HG03378 (cell line): ENCODE measurements at regions not wholly inside any gene's neighbourhood (a gene's known extent, or its start where the extent isn't known, plus 50 kb on each side); places are given as distances from the start of the nearest gene placed in this dataset.
"Not testable (repeated sequence)": the region's sequence is repeated elsewhere in the genome, so short reads cannot be mapped to it uniquely, and the experiment has no call there.

ENCODE experiments used
- ATAC-seq: cut with Tn5 transposase; IDR thresholded peaks from one replicate; pipeline ENCODE4 v1.9.1; 2021; ENCODE audit warnings: mild to moderate bottlenecking, moderate library complexity; ENCODE audit not compliant: unreplicated experiment

GRCh38 chr12:124159655-124160054 lies 135.2 kb upstream of the RFLNA start:
- no peak for ATAC-seq

- no peak for ATAC-seq
Measured at GRCh38 chr12:124160097-124160756, 134.7 kb upstream of the RFLNA start.

- not testable (repeated sequence) for ATAC-seq
Measured at GRCh38 chr12:124161402-124161801, 133.5 kb upstream of the RFLNA start.

DNA sequence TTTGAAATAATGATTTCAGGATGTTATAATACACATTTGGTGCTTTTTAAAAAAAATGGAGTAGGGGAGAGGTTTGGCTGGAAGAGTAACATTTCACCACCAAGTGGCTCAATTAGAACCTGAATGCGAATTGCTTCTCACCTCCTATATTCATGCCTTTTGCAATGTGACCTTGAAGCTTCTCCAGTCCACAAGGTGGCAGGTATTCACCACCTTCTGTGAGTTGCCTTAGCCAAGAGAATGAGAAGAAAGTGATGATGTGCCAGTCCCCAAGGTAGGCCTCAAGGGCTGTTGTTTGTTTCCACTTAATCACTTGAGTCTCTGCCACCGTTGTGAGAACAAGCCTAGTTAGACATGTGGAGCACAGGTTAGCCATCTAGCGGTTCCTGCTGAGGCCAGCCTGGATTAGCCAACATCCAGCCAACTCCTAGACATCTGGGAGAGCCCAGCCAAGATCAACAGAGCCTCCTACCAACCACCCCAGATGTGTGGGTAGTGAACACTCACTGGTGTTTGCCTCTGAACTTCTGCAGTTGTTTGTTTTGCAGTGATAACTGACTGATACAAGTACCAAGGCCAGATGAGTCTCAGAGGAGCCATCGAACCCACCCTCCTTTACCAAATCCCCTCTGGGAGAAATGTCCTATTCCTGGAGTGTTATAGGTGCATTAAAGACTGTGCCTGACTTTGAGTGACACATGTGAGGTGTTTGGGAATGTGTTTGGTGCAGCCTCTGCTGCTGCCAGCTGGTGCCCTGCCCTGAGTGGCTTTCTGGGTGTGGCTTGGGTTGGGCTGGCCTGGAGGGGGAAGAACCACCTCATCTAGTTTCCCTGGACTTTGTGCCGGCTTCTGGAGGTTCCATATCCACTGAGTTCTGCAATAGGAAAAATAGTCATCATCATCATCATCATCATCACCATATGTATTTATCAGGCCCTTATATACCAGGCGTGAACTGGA lies 132.5 kb upstream of the RFLNA start:
- ATAC-seq, result no peak

GRCh38 chr12:124165695-124166094 lies 129.2 kb upstream of the RFLNA start:
- ATAC-seq, result no peak

DNA sequence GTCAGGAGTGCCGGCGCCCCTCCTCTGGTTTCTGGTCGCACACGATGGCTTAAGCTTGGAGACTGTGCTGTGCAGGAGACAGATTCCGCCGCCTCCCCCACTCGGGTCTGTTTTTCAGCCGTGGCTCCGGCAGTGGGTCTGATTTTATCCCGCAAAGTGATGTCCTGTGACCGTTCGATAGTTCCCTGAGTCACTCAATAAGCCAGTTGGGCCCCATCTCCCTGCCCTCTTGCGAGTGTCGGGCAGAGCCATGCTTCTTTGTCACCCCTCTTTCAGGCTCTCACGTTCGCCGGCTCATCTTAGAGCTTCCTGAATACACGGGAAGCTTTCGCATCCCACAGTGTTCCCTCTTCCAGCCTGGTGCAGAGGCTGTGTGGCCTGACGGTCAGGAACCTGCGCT lies 127.8 kb upstream of the RFLNA start:
- no peak for ATAC-seq

DNA sequence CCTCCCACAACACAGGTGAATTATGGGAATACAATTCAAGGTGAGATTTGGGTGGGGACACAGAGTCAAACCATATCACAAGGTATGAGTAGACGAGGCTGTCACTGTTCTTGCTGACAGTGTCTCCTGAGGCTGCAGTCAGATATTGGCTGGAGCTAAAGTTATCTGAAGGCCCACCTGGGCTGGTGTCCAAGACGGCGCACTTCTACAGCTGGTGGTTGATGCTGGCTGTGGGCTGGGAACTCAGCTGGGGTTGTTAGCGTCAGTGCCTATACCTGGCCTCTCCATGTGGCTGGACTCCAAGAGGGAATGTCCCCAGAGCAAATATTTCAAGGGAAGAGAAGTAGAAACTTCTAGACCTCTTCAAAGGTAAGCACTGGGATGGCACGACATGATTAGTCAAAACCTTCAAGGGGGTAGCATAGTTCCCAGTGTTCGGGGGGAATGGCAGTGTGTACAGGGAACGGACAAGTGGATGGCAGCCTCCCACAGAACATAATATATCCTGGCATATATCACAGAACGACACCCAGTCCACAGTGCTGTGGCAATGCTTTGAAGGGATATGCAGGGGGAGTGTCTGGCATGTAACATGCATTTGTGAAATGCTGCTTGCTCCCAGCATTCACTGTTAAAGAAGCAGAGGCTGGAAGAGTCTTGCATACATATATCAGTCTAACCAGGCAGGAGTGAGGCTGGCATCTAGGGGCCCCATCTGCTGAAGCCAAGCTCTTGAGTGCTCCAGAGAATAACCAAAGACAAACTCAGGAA lies 126.7 kb upstream of the RFLNA start:
- no peak for ATAC-seq

DNA sequence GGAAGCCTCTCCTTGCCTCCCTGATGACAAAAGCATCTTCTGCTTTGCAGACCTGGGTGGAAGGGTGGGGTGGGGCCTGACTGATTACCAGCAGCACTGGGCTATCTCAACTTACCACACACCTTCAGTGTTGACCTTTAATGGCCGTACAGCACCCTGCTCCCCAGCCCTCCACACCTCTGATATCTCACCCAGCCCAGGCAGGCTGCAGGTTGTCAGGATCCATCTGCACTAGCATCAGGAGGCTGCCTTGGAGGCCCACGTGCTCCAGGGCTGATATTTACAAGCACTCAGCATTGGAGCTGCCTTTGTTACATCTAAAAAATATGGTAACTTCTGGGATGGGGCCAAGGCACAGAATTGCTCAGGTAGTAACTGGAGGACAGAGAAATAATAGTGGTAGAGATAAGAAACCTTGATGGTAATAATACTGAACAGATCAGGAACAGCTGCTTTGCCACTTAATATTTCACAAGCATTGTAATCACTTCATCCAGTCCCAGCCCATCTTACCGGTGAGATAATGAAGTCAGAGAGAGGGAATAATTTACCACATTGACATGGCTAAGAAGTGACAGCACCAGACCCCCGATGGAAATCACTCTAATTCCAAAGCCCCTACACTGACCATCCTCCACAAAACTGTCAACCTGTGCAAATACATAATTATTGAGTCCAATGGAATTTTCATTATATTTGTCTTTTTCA lies 125.2 kb upstream of the RFLNA start:
- ATAC-seq, result no peak

DNA sequence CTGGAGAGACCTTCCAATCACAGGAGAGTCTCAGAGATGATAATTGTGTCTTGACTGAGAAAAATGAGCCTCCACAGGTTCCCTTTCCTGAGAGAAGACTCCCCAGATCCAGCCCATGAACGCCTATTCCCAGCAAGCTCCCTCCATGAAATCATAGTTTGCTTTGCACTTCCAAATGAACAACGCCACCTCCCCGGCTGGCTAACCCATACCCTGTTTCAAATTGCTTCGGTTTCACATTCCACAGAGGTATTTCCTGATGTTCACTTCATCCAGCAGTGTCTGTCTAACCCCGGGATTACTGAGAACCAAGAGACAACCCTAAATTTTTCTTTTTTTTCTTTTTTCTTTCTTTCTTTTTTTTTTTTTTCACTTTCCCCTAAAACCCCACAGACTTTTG lies 124.1 kb upstream of the RFLNA start:
- ATAC-seq, result no peak

DNA sequence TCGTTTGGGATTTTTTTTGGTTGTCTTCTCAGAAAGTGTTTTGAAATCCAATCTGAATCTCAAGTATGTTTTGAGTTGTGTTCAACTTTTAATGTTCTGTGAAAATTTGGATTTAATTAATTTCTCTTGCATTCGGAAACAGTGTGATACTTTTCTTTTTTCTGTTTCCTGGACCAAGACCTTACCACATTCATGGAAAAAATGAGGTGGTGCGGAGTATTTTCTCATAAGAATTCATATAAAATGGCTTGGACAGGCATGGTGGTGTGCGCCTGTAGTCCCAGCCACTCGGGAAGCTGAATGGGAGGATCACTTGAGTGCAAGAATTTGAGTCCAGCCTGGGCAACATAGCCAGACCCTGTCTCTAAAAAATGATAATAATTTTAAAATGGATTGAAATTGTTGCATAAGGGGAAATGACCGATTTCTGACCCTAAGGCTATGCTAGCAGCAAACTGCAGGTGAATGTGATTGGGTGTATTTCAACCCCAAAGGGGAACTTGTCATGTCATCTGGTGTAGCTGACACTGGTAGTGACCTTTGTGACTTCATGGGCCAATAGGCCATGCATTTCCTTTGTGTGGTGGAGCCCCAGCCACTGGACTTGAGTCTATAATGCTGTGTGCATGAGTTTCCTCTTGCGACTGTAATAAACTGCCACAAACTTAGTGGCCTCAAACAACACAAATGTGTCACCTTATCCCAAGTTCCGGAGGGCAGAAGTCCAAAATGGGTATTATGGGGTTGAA lies 123.5 kb upstream of the RFLNA start:
- ATAC-seq, result no peak

- no peak for ATAC-seq
Measured at GRCh38 chr12:124172636-124173035, 122.3 kb upstream of the RFLNA start.

DNA sequence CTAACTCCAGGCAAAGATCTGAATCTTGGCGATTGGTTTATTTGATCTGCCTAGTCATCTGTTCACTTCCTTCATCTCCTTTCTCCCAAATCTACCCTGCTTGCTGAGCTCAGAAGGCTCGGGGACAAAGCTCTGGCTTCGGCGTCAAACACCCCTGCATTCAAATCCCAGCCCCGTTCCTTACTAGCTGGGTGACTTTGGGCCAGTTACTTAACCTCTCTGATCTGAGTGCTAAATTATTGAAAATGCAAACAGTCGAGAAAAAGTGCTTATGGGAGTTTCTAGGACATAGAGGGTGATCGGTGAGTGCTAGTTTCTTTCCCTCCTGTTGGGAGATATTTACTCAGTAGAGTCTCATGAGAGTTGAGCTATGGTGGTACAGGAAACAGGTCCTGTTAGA lies 121.2 kb upstream of the RFLNA start:
- no peak for ATAC-seq

GRCh38 chr12:124174451-124175348 lies 120.2 kb upstream of the RFLNA start:
- no peak for ATAC-seq

GRCh38 chr12:124175704-124176103 lies 119.2 kb upstream of the RFLNA start:
- ATAC-seq, result no peak

DNA sequence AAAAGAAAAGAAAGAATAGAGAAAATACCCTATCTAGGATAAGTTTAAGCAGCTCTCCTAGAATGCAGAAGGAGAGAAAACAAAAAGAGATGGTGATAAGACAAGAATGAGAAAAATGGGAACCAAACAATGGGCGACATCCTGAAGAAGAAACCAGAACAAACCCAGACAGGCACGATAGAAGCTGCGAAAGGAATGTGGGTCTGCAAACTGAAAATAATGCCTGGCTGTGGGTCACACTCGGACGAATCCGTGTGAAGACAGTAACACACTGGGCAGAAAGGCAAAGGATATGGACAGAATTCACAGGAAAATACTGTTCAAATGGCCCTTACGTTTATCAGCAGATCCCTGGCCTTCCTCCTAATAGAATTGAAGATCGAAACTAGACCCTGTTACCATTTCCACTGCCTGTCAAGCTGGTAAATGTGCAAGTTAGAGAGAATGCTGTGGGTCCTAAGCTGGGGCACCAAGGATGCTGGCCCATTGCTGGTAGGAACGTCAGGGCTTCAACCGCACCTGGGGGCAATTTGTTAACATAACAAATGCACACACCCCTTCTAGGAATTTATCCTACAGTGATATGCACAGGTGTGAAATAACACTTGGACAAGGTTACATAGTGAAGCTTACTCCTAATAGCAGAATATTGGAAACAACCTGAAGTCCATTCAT lies 117.5 kb upstream of the RFLNA start:
- no peak for ATAC-seq

DNA sequence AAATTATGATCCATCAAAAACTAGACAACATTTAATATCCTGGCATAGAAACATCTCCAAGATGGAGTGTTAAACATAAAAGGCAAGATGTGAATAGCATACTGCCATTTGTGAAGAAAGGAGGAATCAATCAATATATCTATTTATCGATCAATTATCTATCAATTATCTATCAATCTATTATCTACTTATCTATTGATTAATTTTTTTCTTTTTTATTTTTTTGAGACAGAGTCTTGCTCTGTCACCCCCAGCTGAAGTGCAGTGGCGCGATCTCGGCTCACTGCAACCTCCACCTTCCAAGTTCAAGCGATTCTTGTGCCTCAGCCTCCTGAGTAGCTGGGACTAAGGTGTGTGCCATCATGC lies 117.0 kb upstream of the RFLNA start:
- ATAC-seq, result no peak

GRCh38 chr12:124179936-124180607 lies 114.8 kb upstream of the RFLNA start:
- no peak for ATAC-seq

DNA sequence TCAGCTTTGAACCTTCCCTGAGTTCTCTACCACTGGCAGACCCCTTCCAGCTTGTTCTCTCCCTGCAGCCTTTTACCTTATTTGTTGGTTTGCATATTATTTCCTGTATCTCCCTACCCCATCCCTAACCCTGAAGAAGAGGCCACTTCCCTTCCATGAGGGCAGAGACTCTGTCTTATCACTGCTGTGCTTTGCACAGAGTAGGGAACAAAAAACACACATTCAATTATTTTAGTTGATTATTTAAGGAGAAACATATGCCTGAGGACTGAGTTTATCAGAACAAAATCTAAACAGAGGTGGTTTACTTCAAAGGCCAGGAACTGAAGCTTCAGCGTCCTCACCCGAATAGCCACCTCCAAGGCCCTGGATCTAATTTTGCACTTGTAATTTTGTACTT lies 111.7 kb upstream of the RFLNA start:
- no peak for ATAC-seq
